ENCODE measurements at regions not wholly inside any gene's neighbourhood (a gene's known extent, or its start where the extent isn't known, plus 50 kb on each side); places are given as distances from the start of the nearest gene placed in this dataset.

- Histone ChIP-seq H2BK5ac (ENCODE audit: low read depth, low read length, poor library complexity, severe bottlenecking) (no peak overlapping the region), H2BK20ac (ENCODE audit: low read depth, low read length) (no peak overlapping the region), H3K18ac (ENCODE audit: low read depth, low read length) (no peak overlapping the region), H4K8ac (ENCODE audit: low read depth in 2 of 2, low read length in 2 of 2) (no peak overlapping the region), H2BK120ac (ENCODE audit: low read depth, low read length) (no peak overlapping the region), H3K27me3 (ENCODE audit: control insufficient read depth, insufficient read depth, low read length) (no peaks in the 10 kb centered on the region), H4K91ac (ENCODE audit: insufficient read depth, low read depth, low read length) (no peak overlapping the region), H2AK5ac (ENCODE audit: low read depth, low read length) (no peak overlapping the region), H3K9me1 (ENCODE audit: insufficient read depth, low read length) (no peaks in the 10 kb centered on the region), H4K20me1 (ENCODE audit: insufficient read depth, low read length) (no peaks in the 10 kb centered on the region), H3K27ac (ENCODE audit: insufficient read depth, low read length) (no peak overlapping the region), H3K79me1 (ENCODE audit: low read depth in 1 of 2, low read length in 2 of 2) (no peaks in the 10 kb centered on the region), H3K36me3 (ENCODE audit: control insufficient read depth, insufficient read depth, low read length) (no peaks in the 10 kb centered on the region), H3K4me2 (ENCODE audit: low read depth, low read length) (no peak overlapping the region), H3K9ac (ENCODE audit: low read depth, low read length) (no peak overlapping the region), H2BK15ac (ENCODE audit: low read depth, low read length) (no peak overlapping the region), H3K23ac (ENCODE audit: low read depth, low read length) (no peak overlapping the region), H3K4me3 (ENCODE audit: insufficient read depth, low read depth, low read length) (no peak overlapping the region), H4K5ac (ENCODE audit: low read depth, low read length) (no peak overlapping the region), H3K56ac (ENCODE audit: extremely low read depth, insufficient read depth, low read length) (no peak overlapping the region), H3K4me1 (ENCODE audit: control insufficient read depth, insufficient read depth, low read length) (no peaks in the 10 kb centered on the region), H3K9me3 (ENCODE audit: control insufficient read depth, insufficient read depth, low read length) (peaks cover 7% of the 10 kb centered on the region; the same call in 1 of the 2 replicates), H3K4ac (ENCODE audit: low read depth, low read length) (no peak overlapping the region), H2AK9ac (replicated peaks; ENCODE audit: low read depth, low read length, poor library complexity) (no peak overlapping the region), H3K14ac (replicated peaks; ENCODE audit: low read depth, low read length) (no peak overlapping the region), H2AFZ (replicated peaks; ENCODE audit: low read length, poor library complexity) (no peak overlapping the region)
- ATAC-seq (ENCODE audit: low read depth) (0 out of 2 replicates have a peak, but pooled peaks have one; percentile 11), DNase-seq (peak; percentile 52)
- 100% methylated on average over 1 of the region's 6 CpGs; no CpG with 5 or more reads in 1 of the 2 experiments for WGBS, 2 experiments (ENCODE audit: extremely low coverage in 2 of 2, insufficient read length in 1 of 2)
- dilution Hi-C loops (cut with HindIII; ENCODE audit: low sequenced_read_pairs, unreplicated experiment), result no loop called here
- no peak for TF ChIP-seq CTCF (conservative IDR thresholded peaks at IDR 0.05; ENCODE audit: low read depth, low read length)
- TF ChIP-seq CEBPB (IDR thresholded peaks at IDR 0.05; ENCODE audit: low read depth, low read length), result no peak
- TF ChIP-seq, protein P1, sequence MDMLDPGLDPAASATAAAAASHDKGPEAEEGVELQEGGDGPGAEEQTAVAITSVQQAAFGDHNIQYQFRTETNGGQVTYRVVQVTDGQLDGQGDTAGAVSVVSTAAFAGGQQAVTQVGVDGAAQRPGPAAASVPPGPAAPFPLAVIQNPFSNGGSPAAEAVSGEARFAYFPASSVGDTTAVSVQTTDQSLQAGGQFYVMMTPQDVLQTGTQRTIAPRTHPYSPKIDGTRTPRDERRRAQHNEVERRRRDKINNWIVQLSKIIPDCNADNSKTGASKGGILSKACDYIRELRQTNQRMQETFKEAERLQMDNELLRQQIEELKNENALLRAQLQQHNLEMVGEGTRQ (IDR thresholded peaks at IDR 0.05; ENCODE audit: low read depth, low read length), result no peak
- TF ChIP-seq CHD1 (IDR thresholded peaks at IDR 0.05; ENCODE audit: low read depth, low read length), result no peak
- TF ChIP-seq MAZ (IDR thresholded peaks at IDR 0.05; ENCODE audit: borderline replicate concordance, low read depth, low read length), result no peak
- TF ChIP-seq MAFK (IDR thresholded peaks at IDR 0.05; ENCODE audit: low read depth, low read length), result no peak
- no peak for TF ChIP-seq BHLHE40 (IDR thresholded peaks at IDR 0.05; ENCODE audit: low read depth, low read length)
- TF ChIP-seq FOS (IDR thresholded peaks at IDR 0.05; ENCODE audit: low read depth, low read length), result no peak
- TF ChIP-seq NFE2L2 (IDR thresholded peaks at IDR 0.05; ENCODE audit: low read depth, low read length), result no peak
- TF ChIP-seq, protein P2, sequence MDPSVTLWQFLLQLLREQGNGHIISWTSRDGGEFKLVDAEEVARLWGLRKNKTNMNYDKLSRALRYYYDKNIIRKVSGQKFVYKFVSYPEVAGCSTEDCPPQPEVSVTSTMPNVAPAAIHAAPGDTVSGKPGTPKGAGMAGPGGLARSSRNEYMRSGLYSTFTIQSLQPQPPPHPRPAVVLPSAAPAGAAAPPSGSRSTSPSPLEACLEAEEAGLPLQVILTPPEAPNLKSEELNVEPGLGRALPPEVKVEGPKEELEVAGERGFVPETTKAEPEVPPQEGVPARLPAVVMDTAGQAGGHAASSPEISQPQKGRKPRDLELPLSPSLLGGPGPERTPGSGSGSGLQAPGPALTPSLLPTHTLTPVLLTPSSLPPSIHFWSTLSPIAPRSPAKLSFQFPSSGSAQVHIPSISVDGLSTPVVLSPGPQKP (IDR thresholded peaks at IDR 0.05; ENCODE audit: borderline replicate concordance, low read depth, low read length), result no peak
- no peak for TF ChIP-seq RCOR1 (IDR thresholded peaks at IDR 0.05; ENCODE audit: insufficient replicate concordance, low read length)
- TF ChIP-seq RAD21 (IDR thresholded peaks at IDR 0.05; ENCODE audit: low read length), result no peak
- TF ChIP-seq SMC3 (IDR thresholded peaks at IDR 0.05; ENCODE audit: low read depth, low read length), result no peak
- intact Hi-C loops (cut with micrococcal nuclease), result no loop called here
- in situ Hi-C loops (cut with MboI; ENCODE audit: low sequenced_read_pairs), result no loop called here
- ChIA-PET CTCF (no interaction called here), POLR2A (ENCODE audit: unreplicated experiment) (no interaction called here)
- no TSS peak for BruUV-seq (replicated peaks)
These were observed 531.7 kb downstream of the TBC1D22A start for GRCh38 chr22:47294222-47294532.

Measured in IMR-90 (cell line).